ENCODE measurements at regions not wholly inside any gene's neighbourhood (a gene's known extent, or its start where the extent isn't known, plus 50 kb on each side); places are given as distances from the start of the nearest gene placed in this dataset.

GRCh38 chr12:65618588-65618987, 205.7 kb upstream of the HMGA2 start:
- DNase-seq: no peak
- 75 to 81% methylated on average over 2 of the region's 2 CpGs for WGBS, 2 donors (ENCODE audit: low coverage in 1 of 2)
- in situ Hi-C loops (cut with MboI; ENCODE audit: low pct_ligation_motif_present in 1 of 4, low pct_unique_long_range_greater_than_20kb in 1 of 4, low sequenced_read_pairs in 3 of 4): no loop called here

GRCh38 chr12:65619018-65619417, 205.3 kb upstream of the HMGA2 start:
- H3K4me1 ChIP-seq: no peaks in the 10 kb centered on the region
- no peak overlapping the region for H3K27ac ChIP-seq
- no peak overlapping the region for H3K4me3 ChIP-seq
- WGBS, 2 donors (ENCODE audit: low coverage in 1 of 2): 83 to 85% methylated on average over 4 of the region's 4 CpGs
- peaks cover 3% of the 10 kb centered on the region for H3K27me3 ChIP-seq
- H3K9me3 ChIP-seq: no peaks in the 10 kb centered on the region
- TF ChIP-seq EP300 (IDR thresholded peaks at IDR 0.05; ENCODE audit: low read depth) (no peak), CTCF (IDR thresholded peaks at IDR 0.05) (no peak), POLR2A (IDR thresholded peaks at IDR 0.05) (no peak), POLR2AphosphoS5 (IDR thresholded peaks at IDR 0.05) (no peak)
- no peaks in the 10 kb centered on the region for H3K36me3 ChIP-seq
- no peak for DNase-seq
- in situ Hi-C loops (cut with MboI; ENCODE audit: low pct_ligation_motif_present in 1 of 4, low pct_unique_long_range_greater_than_20kb in 1 of 4, low sequenced_read_pairs in 3 of 4) (no loop called here), intact Hi-C loops (cut with DNase I; ENCODE audit: low total_unique reads) (no loop called here)

More at GRCh38 chr12:65618588-65618987, 205.7 kb upstream of the HMGA2 start:
- Histone ChIP-seq H3K4me1 (no peaks in the 10 kb centered on the region), H3K27me3 (peaks cover 3% of the 10 kb centered on the region), H3K9me3 (no peaks in the 10 kb centered on the region), H3K36me3 (no peaks in the 10 kb centered on the region), H3K27ac (no peak overlapping the region), H3K4me3 (no peak overlapping the region)
- intact Hi-C loops (cut with DNase I; ENCODE audit: low total_unique reads): no loop called here
- TF ChIP-seq EP300 (IDR thresholded peaks at IDR 0.05; ENCODE audit: low read depth): no peak
- no peak for TF ChIP-seq POLR2AphosphoS5 (IDR thresholded peaks at IDR 0.05)
- no peak for TF ChIP-seq POLR2A (IDR thresholded peaks at IDR 0.05)
- no peak for TF ChIP-seq CTCF (IDR thresholded peaks at IDR 0.05)

GRCh38 chr12:65620046-65620445, 204.2 kb upstream of the HMGA2 start:
- intact Hi-C loops (cut with DNase I; ENCODE audit: low total_unique reads): no loop called here
- Histone ChIP-seq H3K4me3 (no peak overlapping the region), H3K36me3 (no peaks in the 10 kb centered on the region), H3K27ac (no peak overlapping the region), H3K4me1 (no peaks in the 10 kb centered on the region), H3K9me3 (no peaks in the 10 kb centered on the region), H3K27me3 (peaks cover 3% of the 10 kb centered on the region)
- in situ Hi-C loops (cut with MboI; ENCODE audit: low pct_ligation_motif_present in 1 of 4, low pct_unique_long_range_greater_than_20kb in 1 of 4, low sequenced_read_pairs in 3 of 4): no loop called here
- WGBS, 2 donors (ENCODE audit: low coverage in 1 of 2): 17 to 75% methylated on average over 1 of the region's 1 CpG
- no peak for TF ChIP-seq POLR2A (IDR thresholded peaks at IDR 0.05)
- TF ChIP-seq EP300 (IDR thresholded peaks at IDR 0.05; ENCODE audit: low read depth): no peak
- TF ChIP-seq CTCF (IDR thresholded peaks at IDR 0.05): no peak
- no peak for TF ChIP-seq POLR2AphosphoS5 (IDR thresholded peaks at IDR 0.05)
- no peak for DNase-seq

- Histone ChIP-seq H3K27ac (no peak overlapping the region), H3K9me3 (no peaks in the 10 kb centered on the region), H3K27me3 (peaks cover 3% of the 10 kb centered on the region), H3K36me3 (no peaks in the 10 kb centered on the region), H3K4me3 (no peak overlapping the region), H3K4me1 (no peaks in the 10 kb centered on the region)
- no peak for TF ChIP-seq CTCF (IDR thresholded peaks at IDR 0.05)
- no peak for TF ChIP-seq EP300 (IDR thresholded peaks at IDR 0.05; ENCODE audit: low read depth)
- TF ChIP-seq POLR2AphosphoS5 (IDR thresholded peaks at IDR 0.05): no peak
- TF ChIP-seq POLR2A (IDR thresholded peaks at IDR 0.05): no peak
- intact Hi-C loops (cut with DNase I; ENCODE audit: low total_unique reads) (no loop called here), in situ Hi-C loops (cut with MboI; ENCODE audit: low pct_ligation_motif_present in 1 of 4, low pct_unique_long_range_greater_than_20kb in 1 of 4, low sequenced_read_pairs in 3 of 4) (no loop called here)
- no peak for DNase-seq
- WGBS, 2 donors (ENCODE audit: low coverage in 1 of 2): 86 to 91% methylated on average over 4 to 6 of the region's 6 CpGs
Observed at GRCh38 chr12:65622056-65622455, 202.2 kb upstream of the HMGA2 start.

All from transverse colon (tissue), 4 donors.